GM18907 (cell line): ENCODE measurements at regions not wholly inside any gene's neighbourhood (a gene's known extent, or its start where the extent isn't known, plus 50 kb on each side); places are given as distances from the start of the nearest gene placed in this dataset.

Experiments used
- ATAC-seq: cut with Tn5 transposase; IDR thresholded peaks from one replicate; pipeline ENCODE4 v1.9.1; 2021; ENCODE audit warnings: mild to moderate bottlenecking, moderate library complexity; ENCODE audit not compliant: unreplicated experiment

DNA sequence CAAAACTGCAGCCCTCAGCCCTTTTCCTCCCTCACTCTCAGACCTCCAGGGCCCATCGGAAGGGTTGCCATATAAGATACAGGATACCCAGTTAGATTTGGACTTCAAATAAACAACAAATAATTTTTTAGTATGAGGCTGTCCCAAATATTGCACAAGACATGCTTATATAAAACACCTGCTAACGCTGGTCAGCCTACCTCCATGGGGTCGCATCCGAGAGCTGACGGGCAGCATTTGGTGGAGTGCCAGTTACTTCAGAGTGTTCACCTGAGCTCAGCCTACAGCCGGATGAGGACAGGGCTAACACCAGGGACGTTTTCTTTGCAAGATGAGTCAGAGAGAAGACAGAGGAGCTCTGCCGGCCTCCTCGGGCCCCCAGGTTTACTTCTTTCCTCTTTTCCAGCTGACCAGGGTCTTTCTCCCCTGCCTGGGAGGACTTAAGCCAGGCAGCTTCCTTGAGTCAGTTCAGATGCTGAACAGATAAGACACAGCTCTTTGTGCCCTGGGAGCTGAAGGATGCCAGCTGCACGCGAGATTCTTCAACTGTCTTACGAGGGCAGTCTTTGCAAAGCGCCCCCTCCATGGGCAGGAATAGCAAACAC is 141.2 kb upstream of the KCNG1 start:
- ATAC-seq: no peak

DNA sequence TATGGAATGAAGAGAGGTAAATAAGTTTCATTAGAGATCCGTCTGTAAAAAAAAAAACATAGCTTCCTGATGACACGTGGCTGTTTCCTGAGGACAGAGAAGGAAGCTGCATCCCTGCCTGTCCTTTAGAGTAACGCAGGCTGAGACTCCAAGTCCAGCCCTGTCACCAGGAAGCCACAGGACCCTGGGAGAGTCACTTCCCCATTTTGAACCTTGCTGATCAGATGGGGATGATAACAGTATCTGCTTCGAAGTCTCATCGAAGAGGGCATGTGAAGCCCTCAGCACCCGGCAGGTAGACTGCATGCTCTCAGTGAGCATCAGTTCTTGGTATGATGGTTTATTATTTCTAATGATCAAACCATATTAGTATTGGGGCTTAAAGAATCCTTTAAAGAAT is 139.1 kb upstream of the KCNG1 start:
- ATAC-seq: no peak

DNA sequence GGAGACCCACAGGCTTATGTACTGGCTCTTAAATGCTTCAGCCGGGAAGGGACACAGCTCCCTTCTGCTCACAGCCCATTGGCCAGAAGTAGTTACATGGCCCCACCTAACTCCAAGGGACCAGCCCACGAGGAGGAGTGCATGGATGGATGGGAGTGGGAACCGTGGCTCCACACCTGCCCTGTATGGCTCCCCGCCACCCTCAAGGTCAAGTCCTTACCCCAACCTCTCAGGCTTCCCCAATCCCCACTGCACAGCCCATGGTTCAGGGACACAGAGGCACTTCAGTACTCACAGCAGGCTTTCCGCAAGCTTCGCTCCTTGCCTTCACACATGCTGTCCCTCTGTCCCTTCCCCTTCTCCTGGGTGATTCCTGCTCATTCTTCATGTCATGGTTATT is 137.9 kb upstream of the KCNG1 start:
- no peak for ATAC-seq

DNA sequence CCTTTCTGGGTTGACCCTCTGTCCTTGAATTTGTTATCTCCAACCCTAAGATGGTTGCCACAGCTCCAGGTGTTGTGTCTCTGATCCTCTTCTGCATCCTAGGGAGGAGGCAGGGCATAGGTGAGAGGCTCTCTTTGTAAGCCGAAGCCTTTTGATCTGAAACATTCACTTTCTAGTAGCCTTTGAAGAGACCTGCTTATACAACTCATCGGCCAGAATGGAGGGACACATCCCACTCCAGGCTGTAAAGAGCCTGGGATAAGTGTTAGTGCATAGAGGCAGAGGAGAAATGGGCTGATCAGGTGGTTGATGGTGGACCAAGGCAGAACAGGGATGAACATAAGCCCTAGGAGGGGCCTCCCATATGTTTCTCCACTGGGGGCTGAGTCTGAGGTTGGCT is 137.1 kb upstream of the KCNG1 start:
- no peak for ATAC-seq

DNA sequence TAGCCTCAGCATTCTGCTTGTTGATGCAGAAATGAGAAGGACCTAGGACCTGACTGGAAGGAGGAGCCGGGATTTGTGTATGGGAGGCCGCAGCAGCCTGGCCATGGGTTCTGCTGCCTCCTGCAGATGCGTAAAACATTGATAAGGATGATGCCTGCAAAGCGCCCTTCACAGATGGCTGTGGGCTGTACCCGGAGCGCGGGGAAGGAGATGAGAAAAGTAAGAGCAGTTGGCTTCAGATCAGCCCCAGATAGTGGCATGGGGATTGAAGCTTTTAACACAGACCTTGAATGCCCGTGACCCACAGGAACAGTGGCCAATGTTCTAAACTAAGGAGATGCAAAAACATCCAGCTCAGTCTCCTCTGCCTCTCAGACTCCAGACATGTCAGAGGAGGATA is 136.4 kb upstream of the KCNG1 start:
- ATAC-seq: no peak

DNA sequence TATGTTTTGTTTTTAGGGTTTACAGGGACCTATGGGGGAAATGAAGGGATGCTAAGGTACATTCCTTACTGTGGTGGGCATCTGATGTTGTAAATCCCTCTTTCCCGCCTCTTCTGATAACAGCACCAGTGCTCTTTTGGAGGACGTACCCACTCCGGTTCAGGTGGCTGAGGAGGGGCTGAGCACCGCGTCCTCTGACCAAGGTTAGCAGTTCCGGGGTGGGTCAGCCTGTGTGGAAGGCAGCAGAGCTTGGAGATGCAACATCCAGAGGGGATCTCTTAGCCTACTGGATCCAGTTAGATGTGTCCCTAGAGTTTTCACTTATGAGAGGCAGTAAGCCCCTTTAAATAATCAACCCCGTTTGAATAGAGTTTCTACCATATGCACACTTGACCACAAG is 135.3 kb upstream of the KCNG1 start:
- no peak for ATAC-seq

DNA sequence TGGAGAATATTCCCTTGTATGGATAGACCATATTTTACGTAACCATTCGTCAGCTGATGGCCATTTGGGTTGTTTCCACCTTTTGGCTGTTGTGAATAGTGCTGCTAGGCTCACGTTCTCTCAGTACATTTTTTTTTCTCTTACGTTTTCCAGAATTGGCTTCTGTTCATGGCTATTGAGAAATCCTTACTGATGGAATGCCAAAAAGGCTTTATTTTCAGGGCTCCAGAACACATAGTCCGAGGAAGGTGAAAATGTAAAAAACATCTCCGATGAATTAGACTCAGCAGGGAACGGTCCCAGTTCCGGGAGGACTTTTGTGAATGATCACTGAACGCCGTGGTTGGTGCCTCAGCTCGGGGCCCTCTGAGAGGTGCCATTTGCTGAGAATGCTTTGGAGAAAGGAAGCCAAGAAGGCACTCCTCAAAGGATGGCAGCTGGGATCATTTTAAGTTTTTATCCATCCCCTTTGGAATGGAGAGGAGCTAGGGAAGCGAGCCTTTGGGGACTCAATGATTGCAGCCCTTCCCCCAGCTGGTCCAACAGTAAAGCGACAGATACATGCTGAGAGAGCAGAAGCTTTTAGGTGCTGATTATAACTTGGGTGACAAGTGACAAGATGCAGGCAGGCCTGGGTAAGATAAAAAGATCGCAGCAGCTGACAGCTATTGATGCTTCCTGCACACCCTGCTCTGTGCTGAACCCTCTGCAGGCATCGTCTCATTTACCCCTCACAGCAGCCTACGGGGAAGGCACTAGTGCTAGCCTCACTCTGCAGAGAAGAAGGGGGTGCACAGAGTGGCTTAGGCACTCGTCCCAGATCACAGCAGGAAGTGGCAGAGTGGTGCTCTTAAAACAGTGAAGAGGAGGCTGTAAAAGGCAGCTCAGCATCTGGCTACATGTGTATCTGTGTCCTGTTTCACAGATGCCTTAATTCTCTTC is 133.4 kb upstream of the KCNG1 start:
- no peak for ATAC-seq

DNA sequence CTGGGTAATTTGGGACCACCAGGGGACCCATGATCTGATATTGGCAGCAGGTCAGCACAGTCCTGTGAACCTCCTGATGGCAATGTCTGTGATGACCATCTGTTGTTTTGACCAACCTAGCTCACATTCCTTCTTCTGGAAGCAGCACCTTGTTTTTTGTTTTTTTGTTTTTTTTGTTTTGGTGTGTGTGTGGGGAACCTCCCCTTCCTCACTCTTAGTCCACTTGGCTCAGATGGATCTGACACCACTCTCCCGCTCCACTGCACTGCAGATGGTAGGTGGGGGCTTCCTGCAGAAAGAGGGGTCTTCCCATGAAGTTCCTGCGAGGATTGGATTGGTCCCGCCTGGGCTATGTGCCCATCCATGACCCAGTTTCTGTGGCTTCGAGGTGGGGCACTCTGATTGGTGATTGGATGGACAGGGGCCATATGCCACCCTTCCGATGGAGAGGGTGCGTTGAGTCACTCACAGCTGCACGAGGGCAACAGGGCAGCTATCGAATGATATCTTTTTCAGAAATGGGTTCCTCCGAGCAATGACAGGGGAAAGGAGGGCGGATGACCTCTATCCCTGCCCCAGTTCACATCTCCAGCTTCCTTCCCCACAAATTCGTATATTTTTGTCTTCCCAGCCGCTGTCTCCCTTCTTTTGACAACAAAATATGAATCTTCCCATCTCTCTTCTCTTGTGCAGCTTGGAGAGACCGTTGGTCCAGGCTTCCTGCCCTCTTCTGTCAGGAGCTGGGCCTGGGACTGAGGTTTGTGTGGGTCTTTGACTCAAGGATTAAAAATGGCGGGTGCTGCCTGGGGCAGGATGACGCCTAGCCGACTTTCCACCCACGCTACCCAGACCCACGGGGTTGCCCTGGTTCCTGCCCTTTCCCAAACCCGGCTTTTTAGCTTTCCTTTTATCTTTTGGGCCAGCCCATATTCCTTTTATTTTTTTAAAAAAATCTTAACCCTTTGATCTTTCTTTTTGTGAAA is 132.1 kb upstream of the KCNG1 start:
- ATAC-seq: no peak

DNA sequence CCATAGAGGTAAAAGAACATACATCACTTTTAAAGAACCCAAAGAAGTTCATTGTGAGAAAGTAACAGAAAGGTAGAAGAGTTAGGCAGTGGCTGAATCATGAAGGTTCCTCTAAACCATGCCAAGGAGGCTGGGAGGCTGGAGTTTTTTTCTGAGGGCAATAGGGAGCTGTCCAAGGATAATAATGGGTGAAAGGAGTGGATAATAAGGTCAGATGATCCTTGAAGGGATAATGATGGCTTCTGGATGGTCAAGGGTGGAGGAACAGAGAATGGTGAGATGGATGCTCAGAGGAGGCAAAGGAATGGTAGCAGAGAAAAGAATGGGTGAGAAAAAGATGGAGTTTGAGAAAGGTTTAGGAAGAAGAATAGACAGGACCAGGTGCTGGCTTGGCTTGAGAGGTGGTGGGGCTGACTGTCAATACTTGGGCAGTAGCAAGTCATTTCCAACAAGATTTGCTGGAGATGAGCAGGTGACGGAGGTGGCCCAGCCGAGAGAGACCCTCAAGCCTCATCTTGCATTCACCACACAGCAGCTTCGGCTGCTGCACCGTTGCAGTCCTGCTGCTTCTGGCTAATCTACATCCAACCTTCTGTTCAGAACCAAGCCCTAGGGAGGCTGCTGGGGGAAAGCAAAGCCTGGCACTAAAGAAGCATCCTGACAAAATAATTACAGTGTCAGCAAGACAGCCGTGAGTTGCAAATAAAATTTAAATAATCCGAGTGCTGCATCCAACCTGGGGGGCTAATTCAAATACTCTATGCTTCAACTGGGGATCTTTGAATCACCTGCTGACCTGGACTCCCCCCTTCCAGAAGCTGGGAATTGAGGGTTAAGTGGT is 131.2 kb upstream of the KCNG1 start:
- ATAC-seq: no peak

DNA sequence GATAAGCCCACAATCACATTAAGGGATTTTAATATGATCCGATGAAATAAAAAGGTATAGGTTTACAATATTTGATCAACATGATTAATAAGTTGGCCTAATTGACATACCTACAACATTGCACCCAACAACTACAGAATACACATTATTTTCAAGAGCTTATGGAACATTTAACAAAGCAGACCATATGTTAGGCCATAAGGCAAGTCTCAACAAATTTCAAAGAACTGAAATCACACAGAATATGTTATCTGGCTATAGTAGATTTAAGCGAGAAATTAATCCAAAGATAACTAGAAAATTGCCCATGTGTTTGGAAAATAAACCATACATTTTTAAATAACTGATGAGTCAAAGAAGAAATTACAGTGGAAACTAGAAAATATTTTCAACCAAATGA is 126.0 kb upstream of the KCNG1 start:
- no peak for ATAC-seq

DNA sequence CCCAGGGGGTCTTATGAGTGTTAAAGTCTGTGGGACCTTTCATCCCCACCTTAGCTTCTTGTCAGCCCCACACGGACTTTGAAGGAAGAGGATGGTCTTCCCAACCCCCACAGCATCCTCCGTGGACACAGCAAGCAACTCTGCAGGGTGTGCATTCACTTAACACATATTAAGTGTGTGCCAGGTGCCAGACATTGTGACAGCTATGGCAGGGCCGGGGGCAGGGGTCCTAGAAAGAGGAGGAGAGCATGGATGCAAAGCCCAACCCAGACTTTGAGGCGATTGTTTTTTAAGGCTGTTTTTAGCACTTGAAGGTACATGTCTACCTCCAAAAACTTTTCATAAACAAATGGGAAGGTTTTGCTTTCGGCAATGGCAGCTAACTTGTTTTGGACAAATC is 121.6 kb upstream of the KCNG1 start:
- ATAC-seq: no peak

DNA sequence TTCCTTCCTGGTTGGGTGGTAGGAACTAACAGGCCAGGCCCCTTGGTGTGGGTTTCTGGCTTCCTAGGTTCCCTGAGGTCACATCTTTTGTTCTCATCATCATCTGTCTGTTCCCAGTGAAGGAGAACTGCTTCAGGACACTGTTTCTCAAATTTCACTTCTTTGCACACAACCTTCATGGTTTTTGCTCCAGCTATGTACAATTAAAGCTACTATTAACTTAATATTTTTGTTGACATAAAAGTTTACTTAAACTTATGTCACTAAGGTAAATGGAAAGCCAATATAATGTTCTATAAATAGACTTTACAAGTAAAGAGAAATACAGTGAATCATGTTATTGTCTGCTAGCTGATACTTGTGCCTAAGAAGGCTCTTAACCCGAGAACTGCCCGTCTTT is 120.7 kb upstream of the KCNG1 start:
- ATAC-seq: no peak

DNA sequence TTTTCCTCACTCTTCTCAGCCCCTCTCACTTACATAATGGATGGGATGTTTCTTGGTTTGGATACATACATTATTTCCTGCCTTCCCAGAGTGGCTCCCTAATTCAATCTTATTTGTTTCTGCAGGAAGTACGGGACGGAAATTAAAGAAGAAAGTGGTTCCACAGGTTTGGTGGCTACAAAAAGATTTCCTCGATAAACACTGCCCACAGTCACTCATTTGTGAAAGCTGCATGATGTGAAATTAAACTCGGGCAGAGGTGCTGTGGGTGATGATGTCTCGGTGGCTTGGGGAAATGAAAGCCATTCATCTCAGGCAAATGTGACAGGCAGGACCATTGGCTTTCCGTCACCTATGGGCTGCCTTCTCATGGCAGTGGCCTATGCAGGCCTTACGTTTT is 119.5 kb upstream of the KCNG1 start:
- no peak for ATAC-seq

DNA sequence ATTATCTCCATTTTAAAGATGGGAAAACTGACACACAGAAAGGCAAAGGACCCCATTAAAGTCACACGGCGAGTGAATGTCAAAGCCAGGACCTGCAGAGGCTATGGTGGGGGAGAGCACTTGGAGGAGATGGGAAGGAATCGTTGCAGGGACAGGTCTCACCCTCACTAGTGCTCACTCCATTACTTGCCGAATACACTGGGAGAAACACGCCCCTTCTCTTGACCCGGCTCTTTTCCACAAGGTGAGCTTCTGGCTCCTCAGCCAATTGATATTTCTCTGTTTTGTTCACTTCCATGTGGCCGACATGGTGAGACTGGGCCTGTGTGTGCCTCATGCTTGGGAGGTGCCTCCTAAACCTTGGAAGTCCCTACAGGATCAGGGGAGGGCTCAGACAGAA is 117.8 kb upstream of the KCNG1 start:
- no peak for ATAC-seq

DNA sequence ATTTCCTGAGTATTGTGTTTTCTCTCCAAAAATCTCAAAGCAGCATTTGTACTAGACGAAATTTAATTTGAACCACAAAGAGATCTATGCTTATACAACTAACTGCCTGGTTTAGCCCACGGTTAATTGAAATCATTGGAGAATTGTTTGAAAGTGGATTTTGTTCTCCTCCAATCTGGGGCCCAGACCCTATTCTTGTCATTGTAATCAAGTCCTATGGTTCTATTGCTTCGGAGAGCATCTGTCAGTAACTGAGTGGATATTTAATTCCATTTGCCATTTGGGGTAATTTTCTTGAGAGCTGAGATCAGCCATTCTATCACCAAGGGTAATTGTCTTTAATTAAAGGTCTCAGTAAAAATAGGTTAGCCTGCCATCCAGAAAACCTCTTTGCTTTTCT is 117.0 kb upstream of the KCNG1 start:
- no peak for ATAC-seq

DNA sequence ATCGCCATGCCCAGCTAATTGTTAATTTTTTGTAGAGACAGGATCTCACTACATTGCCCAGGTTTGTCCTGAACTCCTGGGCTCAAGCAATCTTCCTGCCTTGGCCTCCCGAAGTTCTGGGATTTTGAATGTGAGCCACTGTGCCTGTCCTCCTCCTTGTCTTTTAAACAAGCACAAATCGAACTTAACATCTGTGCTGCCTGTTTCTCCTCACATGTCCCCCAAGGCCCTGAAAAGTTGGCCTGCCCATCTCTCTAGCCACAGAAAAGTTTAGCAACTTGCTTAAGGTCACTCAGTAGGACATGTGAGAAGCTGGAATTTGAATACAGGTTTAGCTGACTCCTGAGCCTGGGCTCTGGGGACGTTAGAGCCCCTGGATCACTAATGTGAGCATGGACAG is 115.7 kb upstream of the KCNG1 start:
- ATAC-seq: no peak

DNA sequence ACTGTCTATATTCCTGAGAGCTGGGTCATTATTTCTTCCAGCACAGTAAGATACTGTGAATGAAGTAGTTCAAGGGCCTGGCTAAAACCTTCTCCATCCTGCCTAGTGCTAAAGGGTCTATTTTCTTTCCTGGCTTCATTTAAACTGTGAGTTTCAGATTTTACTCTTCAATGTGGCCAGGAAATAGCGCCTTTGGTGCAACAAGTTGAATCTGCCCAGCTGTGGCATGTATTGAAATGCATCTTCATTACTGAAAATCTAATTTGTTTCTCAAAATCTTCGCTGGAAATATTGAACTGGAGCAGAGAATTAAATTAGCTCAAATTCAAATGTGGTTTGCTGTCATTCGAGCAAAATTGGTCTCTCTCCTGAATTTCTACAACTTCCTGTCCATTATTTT is 114.6 kb upstream of the KCNG1 start:
- no peak for ATAC-seq

DNA sequence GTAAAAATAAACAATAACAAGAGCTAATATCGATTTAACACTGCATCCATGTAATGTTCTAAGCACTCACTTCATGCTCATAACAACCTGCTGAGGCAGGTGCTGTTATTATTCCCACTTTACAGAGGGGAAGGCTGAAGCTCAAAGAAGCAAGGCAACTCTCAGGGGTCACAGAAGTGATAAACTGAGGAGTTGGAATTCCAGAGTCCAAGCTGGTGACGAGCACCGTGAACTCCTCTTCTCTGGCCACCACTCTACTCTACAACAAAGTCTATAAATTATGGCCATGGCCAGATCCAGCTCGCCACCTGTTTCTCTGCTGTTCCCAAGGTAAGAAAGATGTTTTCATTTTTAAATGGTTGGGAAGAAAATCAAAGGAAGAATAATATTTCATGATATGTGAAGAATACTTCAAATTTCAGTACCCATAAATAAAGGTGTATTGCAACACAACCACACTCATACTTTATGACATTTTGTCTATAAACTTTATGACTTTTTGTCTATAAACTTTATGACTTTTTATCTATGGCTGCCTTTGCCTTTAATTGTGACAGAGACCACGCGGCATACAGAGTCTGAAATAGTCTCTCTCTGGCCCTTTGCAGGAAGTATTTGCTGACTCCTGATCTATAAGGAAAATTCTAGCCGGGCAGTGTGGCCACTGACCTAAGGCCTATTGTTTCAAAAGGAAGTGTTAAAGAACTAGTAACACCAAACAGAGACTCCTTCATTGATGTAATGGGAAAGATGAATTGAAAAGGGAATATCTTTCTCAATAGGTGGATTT is 113.2 kb upstream of the KCNG1 start:
- no peak for ATAC-seq

DNA sequence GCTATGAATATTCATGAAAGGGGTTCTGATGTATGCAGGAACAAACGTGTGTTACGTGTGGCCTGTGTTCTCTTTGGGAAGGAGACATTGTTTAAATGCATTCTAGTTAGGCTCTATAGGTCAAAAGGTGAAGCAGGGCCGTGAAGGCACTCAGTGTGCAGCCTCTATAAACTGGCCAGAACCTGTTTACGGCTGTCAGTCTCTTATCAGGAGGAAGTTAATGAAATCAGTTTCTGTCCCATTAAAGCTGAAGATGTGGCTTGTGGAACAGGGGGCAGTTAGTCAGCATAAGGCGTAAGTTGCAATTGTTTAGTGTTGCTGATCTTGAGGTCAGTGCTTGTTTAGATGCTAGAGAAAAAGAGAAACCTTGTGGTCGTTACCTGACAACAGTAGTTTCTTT is 111.5 kb upstream of the KCNG1 start:
- ATAC-seq: no peak

DNA sequence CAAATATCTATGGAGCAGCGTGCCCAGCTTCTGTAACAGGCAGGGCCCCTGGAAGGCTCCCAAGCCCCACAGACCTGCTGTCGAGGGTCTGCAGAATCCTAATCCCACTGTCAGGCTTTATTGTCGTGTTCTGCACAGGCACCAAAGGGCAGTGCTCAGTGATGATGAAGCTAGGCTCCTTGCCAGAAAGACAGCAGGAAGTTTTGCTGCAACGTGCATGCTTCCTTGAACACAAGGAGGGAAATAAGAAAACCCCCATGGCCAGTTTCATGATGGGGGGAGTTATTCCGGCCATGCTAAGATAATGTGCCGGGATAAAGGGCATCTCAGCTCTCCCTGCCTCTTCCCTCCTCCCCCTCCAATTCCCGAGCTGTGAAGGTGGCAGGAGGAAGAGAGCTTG is 109.4 kb upstream of the KCNG1 start:
- ATAC-seq: no peak
